ENCODE measurements at regions not wholly inside any gene's neighbourhood (a gene's known extent, or its start where the extent isn't known, plus 50 kb on each side); places are given as distances from the start of the nearest gene placed in this dataset.

DNA sequence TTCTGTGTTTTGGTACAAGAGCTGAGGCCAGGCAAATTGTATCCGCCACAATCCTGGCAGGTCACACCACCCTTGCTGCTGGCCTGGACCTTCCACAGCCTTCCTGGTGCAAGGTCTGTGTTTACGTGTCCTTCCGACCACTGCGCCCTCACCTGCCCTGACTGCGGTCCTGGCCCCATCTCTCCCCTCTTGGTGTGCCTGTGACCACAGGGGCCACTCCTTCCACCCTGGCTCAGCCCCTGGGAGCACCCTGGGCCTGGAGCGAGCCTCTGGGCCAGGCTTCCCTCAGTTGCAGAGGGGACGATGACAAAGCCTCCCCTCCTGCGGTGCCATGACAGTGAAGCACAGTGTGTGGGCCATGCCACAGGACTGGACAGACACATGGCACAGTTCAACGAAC, 104.5 kb downstream of the PLXNA1 start (continued):
- TF ChIP-seq ZNF101 (CRISPR knock-in tag; IDR thresholded peaks at IDR 0.05; ENCODE audit: borderline replicate concordance, low read depth) (no peak), TGIF2 (CRISPR knock-in tag; IDR thresholded peaks at IDR 0.05) (no peak), ZNF263 (CRISPR knock-in tag; IDR thresholded peaks at IDR 0.05) (0 out of 2 replicates have a peak, but pooled peaks have one; percentile 37), ZNF577 (CRISPR knock-in tag; IDR thresholded peaks at IDR 0.05; ENCODE audit: borderline replicate concordance, low read depth) (no peak), ARID2 (CRISPR knock-in tag; IDR thresholded peaks at IDR 0.05; ENCODE audit: borderline replicate concordance) (no peak), NPAS2 (CRISPR knock-in tag; IDR thresholded peaks at IDR 0.05; ENCODE audit: borderline replicate concordance) (no peak), ARHGAP35 (CRISPR knock-in tag; IDR thresholded peaks at IDR 0.05; ENCODE audit: borderline replicate concordance) (no peak), ZNF703 (CRISPR knock-in tag; IDR thresholded peaks at IDR 0.05; ENCODE audit: borderline replicate concordance) (no peak), WIZ (CRISPR knock-in tag; IDR thresholded peaks at IDR 0.05) (no peak), ZNF34 (CRISPR knock-in tag; IDR thresholded peaks at IDR 0.05; ENCODE audit: borderline replicate concordance) (no peak), SRF (IDR thresholded peaks at IDR 0.05; ENCODE audit: low read depth, low read length) (no peak), IKZF4 (CRISPR knock-in tag; IDR thresholded peaks at IDR 0.05; ENCODE audit: borderline replicate concordance, low read depth, not compliant biosample characterization) (no peak), ZNF256 (CRISPR knock-in tag; conservative IDR thresholded peaks at IDR 0.05) (no peak), IRF2 (CRISPR knock-in tag; IDR thresholded peaks at IDR 0.05) (no peak)
- TF ChIP-seq, protein P1, sequence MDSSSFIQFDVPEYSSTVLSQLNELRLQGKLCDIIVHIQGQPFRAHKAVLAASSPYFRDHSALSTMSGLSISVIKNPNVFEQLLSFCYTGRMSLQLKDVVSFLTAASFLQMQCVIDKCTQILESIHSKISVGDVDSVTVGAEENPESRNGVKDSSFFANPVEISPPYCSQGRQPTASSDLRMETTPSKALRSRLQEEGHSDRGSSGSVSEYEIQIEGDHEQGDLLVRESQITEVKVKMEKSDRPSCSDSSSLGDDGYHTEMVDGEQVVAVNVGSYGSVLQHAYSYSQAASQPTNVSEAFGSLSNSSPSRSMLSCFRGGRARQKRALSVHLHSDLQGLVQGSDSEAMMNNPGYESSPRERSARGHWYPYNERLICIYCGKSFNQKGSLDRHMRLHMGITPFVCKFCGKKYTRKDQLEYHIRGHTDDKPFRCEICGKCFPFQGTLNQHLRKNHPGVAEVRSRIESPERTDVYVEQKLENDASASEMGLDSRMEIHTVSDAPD (CRISPR knock-in tag; IDR thresholded peaks at IDR 0.05) = no peak
- TF ChIP-seq, protein P2, sequence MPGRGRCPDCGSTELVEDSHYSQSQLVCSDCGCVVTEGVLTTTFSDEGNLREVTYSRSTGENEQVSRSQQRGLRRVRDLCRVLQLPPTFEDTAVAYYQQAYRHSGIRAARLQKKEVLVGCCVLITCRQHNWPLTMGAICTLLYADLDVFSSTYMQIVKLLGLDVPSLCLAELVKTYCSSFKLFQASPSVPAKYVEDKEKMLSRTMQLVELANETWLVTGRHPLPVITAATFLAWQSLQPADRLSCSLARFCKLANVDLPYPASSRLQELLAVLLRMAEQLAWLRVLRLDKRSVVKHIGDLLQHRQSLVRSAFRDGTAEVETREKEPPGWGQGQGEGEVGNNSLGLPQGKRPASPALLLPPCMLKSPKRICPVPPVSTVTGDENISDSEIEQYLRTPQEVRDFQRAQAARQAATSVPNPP (CRISPR knock-in tag; IDR thresholded peaks at IDR 0.05) = no peak
- TF ChIP-seq, protein P3, sequence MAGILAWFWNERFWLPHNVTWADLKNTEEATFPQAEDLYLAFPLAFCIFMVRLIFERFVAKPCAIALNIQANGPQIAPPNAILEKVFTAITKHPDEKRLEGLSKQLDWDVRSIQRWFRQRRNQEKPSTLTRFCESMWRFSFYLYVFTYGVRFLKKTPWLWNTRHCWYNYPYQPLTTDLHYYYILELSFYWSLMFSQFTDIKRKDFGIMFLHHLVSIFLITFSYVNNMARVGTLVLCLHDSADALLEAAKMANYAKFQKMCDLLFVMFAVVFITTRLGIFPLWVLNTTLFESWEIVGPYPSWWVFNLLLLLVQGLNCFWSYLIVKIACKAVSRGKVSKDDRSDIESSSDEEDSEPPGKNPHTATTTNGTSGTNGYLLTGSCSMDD (CRISPR knock-in tag; IDR thresholded peaks at IDR 0.05) = no peak
- TF ChIP-seq, protein P4, sequence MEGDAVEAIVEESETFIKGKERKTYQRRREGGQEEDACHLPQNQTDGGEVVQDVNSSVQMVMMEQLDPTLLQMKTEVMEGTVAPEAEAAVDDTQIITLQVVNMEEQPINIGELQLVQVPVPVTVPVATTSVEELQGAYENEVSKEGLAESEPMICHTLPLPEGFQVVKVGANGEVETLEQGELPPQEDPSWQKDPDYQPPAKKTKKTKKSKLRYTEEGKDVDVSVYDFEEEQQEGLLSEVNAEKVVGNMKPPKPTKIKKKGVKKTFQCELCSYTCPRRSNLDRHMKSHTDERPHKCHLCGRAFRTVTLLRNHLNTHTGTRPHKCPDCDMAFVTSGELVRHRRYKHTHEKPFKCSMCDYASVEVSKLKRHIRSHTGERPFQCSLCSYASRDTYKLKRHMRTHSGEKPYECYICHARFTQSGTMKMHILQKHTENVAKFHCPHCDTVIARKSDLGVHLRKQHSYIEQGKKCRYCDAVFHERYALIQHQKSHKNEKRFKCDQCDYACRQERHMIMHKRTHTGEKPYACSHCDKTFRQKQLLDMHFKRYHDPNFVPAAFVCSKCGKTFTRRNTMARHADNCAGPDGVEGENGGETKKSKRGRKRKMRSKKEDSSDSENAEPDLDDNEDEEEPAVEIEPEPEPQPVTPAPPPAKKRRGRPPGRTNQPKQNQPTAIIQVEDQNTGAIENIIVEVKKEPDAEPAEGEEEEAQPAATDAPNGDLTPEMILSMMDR (CRISPR knock-in tag; IDR thresholded peaks at IDR 0.05) = peak; percentile 48
- TF ChIP-seq, protein P5, sequence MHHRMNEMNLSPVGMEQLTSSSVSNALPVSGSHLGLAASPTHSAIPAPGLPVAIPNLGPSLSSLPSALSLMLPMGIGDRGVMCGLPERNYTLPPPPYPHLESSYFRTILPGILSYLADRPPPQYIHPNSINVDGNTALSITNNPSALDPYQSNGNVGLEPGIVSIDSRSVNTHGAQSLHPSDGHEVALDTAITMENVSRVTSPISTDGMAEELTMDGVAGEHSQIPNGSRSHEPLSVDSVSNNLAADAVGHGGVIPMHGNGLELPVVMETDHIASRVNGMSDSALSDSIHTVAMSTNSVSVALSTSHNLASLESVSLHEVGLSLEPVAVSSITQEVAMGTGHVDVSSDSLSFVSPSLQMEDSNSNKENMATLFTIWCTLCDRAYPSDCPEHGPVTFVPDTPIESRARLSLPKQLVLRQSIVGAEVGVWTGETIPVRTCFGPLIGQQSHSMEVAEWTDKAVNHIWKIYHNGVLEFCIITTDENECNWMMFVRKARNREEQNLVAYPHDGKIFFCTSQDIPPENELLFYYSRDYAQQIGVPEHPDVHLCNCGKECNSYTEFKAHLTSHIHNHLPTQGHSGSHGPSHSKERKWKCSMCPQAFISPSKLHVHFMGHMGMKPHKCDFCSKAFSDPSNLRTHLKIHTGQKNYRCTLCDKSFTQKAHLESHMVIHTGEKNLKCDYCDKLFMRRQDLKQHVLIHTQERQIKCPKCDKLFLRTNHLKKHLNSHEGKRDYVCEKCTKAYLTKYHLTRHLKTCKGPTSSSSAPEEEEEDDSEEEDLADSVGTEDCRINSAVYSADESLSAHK (CRISPR knock-in tag; IDR thresholded peaks at IDR 0.05; ENCODE audit: borderline replicate concordance) = no peak
- TF ChIP-seq, protein P6, sequence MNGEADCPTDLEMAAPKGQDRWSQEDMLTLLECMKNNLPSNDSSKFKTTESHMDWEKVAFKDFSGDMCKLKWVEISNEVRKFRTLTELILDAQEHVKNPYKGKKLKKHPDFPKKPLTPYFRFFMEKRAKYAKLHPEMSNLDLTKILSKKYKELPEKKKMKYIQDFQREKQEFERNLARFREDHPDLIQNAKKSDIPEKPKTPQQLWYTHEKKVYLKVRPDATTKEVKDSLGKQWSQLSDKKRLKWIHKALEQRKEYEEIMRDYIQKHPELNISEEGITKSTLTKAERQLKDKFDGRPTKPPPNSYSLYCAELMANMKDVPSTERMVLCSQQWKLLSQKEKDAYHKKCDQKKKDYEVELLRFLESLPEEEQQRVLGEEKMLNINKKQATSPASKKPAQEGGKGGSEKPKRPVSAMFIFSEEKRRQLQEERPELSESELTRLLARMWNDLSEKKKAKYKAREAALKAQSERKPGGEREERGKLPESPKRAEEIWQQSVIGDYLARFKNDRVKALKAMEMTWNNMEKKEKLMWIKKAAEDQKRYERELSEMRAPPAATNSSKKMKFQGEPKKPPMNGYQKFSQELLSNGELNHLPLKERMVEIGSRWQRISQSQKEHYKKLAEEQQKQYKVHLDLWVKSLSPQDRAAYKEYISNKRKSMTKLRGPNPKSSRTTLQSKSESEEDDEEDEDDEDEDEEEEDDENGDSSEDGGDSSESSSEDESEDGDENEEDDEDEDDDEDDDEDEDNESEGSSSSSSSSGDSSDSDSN (CRISPR knock-in tag; IDR thresholded peaks at IDR 0.05) = no peak
